ENCODE measurements at regions not wholly inside any gene's neighbourhood (a gene's known extent, or its start where the extent isn't known, plus 50 kb on each side); places are given as distances from the start of the nearest gene placed in this dataset.
A peak's percentile ranks its signal among the peaks of the same experiment; 100 is the strongest.

DNA sequence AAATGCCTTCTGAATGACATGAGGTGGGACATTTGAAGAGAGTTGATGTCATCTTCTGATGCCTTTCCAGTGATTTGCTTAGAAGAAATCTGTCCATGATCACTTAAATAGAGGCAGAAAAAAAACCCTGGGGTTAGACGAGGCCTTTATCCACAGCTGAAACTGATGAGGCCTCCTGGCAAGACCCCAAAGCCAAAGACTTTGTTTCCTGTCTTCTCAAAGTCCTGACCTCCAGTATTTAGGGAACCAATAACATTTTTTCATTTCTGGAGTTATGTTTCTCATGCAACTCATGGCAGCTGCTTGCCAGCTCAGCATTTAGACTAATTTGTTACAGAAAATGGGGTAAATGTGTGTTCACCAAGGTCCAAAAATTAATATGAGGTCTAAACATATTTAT lies 248.0 kb upstream of the PRDM1 start:
- no peaks in the 10 kb centered on the region for H3K27me3 Mint-ChIP-seq (ENCODE audit: low read depth)
- no peaks in the 10 kb centered on the region for H3K9me3 Mint-ChIP-seq (ENCODE audit: low read depth)
- H3K4me1 Mint-ChIP-seq (ENCODE audit: low read depth), result no peaks in the 10 kb centered on the region
- H3K36me3 Mint-ChIP-seq (ENCODE audit: low read depth), result no peaks in the 10 kb centered on the region
- TF ChIP-seq, protein P1, sequence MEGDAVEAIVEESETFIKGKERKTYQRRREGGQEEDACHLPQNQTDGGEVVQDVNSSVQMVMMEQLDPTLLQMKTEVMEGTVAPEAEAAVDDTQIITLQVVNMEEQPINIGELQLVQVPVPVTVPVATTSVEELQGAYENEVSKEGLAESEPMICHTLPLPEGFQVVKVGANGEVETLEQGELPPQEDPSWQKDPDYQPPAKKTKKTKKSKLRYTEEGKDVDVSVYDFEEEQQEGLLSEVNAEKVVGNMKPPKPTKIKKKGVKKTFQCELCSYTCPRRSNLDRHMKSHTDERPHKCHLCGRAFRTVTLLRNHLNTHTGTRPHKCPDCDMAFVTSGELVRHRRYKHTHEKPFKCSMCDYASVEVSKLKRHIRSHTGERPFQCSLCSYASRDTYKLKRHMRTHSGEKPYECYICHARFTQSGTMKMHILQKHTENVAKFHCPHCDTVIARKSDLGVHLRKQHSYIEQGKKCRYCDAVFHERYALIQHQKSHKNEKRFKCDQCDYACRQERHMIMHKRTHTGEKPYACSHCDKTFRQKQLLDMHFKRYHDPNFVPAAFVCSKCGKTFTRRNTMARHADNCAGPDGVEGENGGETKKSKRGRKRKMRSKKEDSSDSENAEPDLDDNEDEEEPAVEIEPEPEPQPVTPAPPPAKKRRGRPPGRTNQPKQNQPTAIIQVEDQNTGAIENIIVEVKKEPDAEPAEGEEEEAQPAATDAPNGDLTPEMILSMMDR (IDR thresholded peaks at IDR 0.05), result no peak
- no peak for DNase-seq (ENCODE audit: low spot score)
- no peak overlapping the region for H3K27ac Mint-ChIP-seq (ENCODE audit: unreplicated experiment)
- no peak overlapping the region for H3K4me3 Mint-ChIP-seq (ENCODE audit: unreplicated experiment)

DNA sequence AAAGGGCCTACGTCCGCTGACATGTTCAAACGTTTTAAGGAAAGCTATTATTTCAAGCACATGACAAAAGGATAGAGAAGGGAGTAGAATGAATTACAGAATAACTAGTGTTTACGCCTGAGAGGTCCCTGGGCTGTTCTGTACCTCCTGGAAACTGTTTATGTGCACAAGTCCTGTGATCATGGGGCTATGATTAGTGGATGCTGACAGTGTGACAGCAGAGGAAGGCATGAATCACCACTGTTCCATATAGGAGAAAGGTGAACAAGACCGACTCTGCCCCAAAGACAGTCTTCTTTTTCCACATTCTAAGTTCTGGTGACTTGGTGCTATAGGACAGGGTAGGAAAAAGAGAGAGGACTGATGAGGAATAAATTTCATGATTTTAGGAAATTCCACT lies 249.2 kb upstream of the PRDM1 start:
- no peak overlapping the region for H3K27ac Mint-ChIP-seq (ENCODE audit: unreplicated experiment)
- no peak for DNase-seq (ENCODE audit: low spot score)
- no peaks in the 10 kb centered on the region for H3K36me3 Mint-ChIP-seq (ENCODE audit: low read depth)
- no peaks in the 10 kb centered on the region for H3K4me1 Mint-ChIP-seq (ENCODE audit: low read depth)
- H3K9me3 Mint-ChIP-seq (ENCODE audit: low read depth), result no peaks in the 10 kb centered on the region
- no peak overlapping the region for H3K4me3 Mint-ChIP-seq (ENCODE audit: unreplicated experiment)
- TF ChIP-seq, protein P1 (IDR thresholded peaks at IDR 0.05), result no peak
- no peaks in the 10 kb centered on the region for H3K27me3 Mint-ChIP-seq (ENCODE audit: low read depth)

DNA sequence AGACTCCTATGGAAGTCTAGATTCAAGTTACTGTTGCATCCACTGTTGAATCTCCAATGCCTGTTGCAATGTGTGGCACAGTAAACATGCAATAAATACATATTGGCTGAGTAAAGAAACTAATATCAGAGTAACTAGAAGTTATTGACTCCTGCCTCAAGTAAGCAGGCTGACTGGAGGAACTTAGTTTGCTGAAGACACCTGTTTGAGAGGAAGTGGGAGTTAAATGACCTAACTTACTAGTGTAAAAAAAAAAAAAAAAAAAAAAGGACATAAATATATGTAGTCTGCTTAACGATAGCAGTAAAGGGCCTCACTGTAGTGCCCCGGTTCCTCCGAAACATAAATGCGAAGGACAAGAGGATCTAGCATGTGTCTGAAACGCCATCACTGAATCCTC lies 249.8 kb upstream of the PRDM1 start:
- no peak overlapping the region for H3K27ac Mint-ChIP-seq (ENCODE audit: unreplicated experiment)
- no peaks in the 10 kb centered on the region for H3K36me3 Mint-ChIP-seq (ENCODE audit: low read depth)
- DNase-seq (ENCODE audit: low spot score), result no peak
- H3K9me3 Mint-ChIP-seq (ENCODE audit: low read depth), result no peaks in the 10 kb centered on the region
- no peaks in the 10 kb centered on the region for H3K27me3 Mint-ChIP-seq (ENCODE audit: low read depth)
- no peaks in the 10 kb centered on the region for H3K4me1 Mint-ChIP-seq (ENCODE audit: low read depth)
- TF ChIP-seq, protein P1 (IDR thresholded peaks at IDR 0.05), result no peak
- H3K4me3 Mint-ChIP-seq (ENCODE audit: unreplicated experiment), result no peak overlapping the region

DNA sequence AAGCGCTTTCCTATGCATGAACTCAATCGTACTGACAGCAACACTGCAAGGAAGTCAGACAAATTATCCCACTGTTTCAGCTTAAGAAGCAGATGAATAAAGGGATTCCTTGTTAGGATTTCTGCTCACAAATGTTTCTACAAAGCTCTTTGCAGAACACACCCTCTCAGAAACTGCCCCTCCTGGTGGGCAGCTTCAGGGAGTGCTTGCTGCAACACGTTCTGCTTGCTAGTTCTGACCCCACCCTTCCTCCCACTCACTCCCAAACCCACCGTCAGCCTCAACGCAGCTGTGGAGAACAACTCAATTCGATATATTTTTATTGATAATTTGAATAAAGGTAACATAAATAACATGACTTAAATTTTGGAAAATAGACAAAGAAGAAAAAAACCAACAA lies 250.8 kb upstream of the PRDM1 start:
- DNase-seq (ENCODE audit: low spot score), result no peak
- Mint-ChIP-seq H3K4me1 (ENCODE audit: low read depth) (no peaks in the 10 kb centered on the region), H3K36me3 (ENCODE audit: low read depth) (no peaks in the 10 kb centered on the region), H3K9me3 (ENCODE audit: low read depth) (no peaks in the 10 kb centered on the region), H3K27me3 (ENCODE audit: low read depth) (no peaks in the 10 kb centered on the region), H3K4me3 (ENCODE audit: unreplicated experiment) (no peak overlapping the region), H3K27ac (ENCODE audit: unreplicated experiment) (no peak overlapping the region)
- TF ChIP-seq, protein P1 (IDR thresholded peaks at IDR 0.05), result peak; percentile 68

DNA sequence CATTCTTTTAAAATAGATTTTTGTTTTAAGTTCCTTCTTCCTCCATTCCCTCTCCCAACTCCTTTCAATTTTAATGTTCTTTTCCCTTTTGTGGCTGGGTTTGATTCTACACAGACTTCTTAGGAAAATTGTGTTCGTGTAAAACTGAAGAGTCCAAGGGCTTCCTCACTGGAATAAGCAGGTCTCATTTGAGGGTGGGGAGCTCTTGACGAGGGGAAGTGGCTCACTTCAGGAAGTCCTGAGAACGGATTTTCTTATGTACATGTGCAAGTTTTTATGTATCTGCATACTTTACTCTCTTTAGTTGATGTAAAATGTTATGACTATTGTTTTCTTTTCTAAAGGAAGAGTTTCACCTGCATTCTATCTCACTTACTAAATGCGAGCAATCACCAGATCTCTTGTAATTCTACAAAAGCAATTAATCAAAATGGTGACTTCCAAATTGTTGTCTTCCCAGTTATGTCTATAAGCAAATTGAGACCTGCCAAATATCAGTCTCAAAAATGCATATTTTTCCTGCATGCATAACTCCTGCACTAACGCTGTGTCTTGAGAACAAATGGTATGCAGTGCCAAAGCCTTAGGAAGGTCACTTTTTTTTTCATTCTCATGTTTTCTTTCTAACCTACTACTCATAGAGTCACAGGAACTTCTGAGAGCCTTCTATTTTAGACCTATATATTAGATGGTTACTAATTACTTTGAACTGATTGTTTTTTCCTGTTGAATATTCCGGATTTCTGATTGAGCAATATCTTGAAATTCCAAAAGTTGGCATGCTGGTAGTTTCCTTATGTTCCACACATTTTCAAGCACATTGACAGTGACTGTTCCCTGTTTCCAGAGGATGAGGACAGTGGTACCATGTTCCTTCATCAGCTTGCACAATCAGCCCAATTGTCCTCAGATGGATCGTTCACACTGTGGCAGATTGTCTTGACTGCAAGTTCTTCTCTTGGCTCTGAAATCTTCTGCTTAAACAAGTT lies 251.9 kb upstream of the PRDM1 start:
- Mint-ChIP-seq H3K9me3 (ENCODE audit: low read depth) (no peaks in the 10 kb centered on the region), H3K27ac (ENCODE audit: unreplicated experiment) (no peak overlapping the region), H3K4me3 (ENCODE audit: unreplicated experiment) (no peak overlapping the region), H3K27me3 (ENCODE audit: low read depth) (no peaks in the 10 kb centered on the region), H3K4me1 (ENCODE audit: low read depth) (no peaks in the 10 kb centered on the region), H3K36me3 (ENCODE audit: low read depth) (no peaks in the 10 kb centered on the region)
- DNase-seq (ENCODE audit: low spot score), result no peak
- TF ChIP-seq, protein P1 (IDR thresholded peaks at IDR 0.05), result no peak
